IMR-90 (cell line): ENCODE measurements at regions not wholly inside any gene's neighbourhood (a gene's known extent, or its start where the extent isn't known, plus 50 kb on each side); places are given as distances from the start of the nearest gene placed in this dataset.

Experiments
- ATAC-seq: fragments of 200-7000 bp; cut with Tn5 transposase; 2 replicates; pipeline ENCODE4 v1.9.1; 2020; ENCODE audit warnings: low read depth, mild to moderate bottlenecking, moderate library complexity
- BruUV-seq: library from RNA; stranded (reverse); fragments of 400-500 nt; replicated peaks from 2 replicates; lab custom pipeline; 2021; lab: Mats Ljungman, UMichigan
- CTCF ChIA-PET: fragments of 300-600 bp; formaldehyde crosslinking; extraction: SDS; loops from one replicate; lab custom pipeline; 2021; ENCODE audit warnings: antibody characterized with exemption; lab: Yijun Ruan, JAX
- POLR2A ChIA-PET: fragments of 300-600 bp; sonication (Branson Sonifier 250); formaldehyde crosslinking; loops from one replicate; lab custom pipeline; 2022; ENCODE audit warnings: antibody characterized with exemption; ENCODE audit not compliant: unreplicated experiment; lab: Charles Lee
- DNase-seq: peaks from one replicate; pipeline ENCODE4 v3.0.0; 2013
- H2AFZ ChIP-seq: replicated peaks from 2 replicates; pipeline ENCODE3; 2013; ENCODE audit warnings: low read length, mild to moderate bottlenecking; ENCODE audit not compliant: poor library complexity
- H2AK5ac ChIP-seq: 2 replicates; pipeline ENCODE4 v1.6.1; 2013; ENCODE audit warnings: low read depth, low read length, inconsistent platforms
- H2AK9ac ChIP-seq: replicated peaks from 2 replicates; pipeline ENCODE3; 2013; ENCODE audit warnings: mild to moderate bottlenecking, low read depth, low read length, moderate library complexity; ENCODE audit not compliant: poor library complexity
- H2BK120ac ChIP-seq: 2 replicates; pipeline ENCODE4 v1.6.1; 2013; ENCODE audit warnings: low read depth, low read length, inconsistent platforms
- H2BK15ac ChIP-seq: 3 replicates; pipeline ENCODE4 v1.6.1; 2013; ENCODE audit warnings: low read depth, low read length, inconsistent platforms
- H2BK20ac ChIP-seq: 2 replicates; pipeline ENCODE4 v1.6.1; 2013; ENCODE audit warnings: low read depth, mild to moderate bottlenecking, inconsistent platforms, low read length, moderate library complexity
- H2BK5ac ChIP-seq: 2 replicates; pipeline ENCODE4 v1.6.1; 2013; ENCODE audit warnings: mild to moderate bottlenecking, low read depth, low read length, inconsistent platforms; ENCODE audit not compliant: poor library complexity, severe bottlenecking
- H3K14ac ChIP-seq: replicated peaks from 2 replicates; pipeline ENCODE4 v1.6.1; 2013; ENCODE audit warnings: low read depth, low read length, inconsistent platforms
- H3K18ac ChIP-seq: 2 replicates; pipeline ENCODE4 v1.6.1; 2013; ENCODE audit warnings: low read depth, low read length, control low read depth
- H3K23ac ChIP-seq: 2 replicates; pipeline ENCODE4 v1.6.1; 2013; ENCODE audit warnings: low read depth, low read length, inconsistent platforms
- H3K27ac ChIP-seq: 2 replicates; pipeline ENCODE4 v1.5.1; 2013; ENCODE audit warnings: mild to moderate bottlenecking, control low read depth, low read length; ENCODE audit not compliant: insufficient read depth
- H3K27me3 ChIP-seq: 2 replicates; pipeline ENCODE4 v1.6.1; 2013; ENCODE audit warnings: low read length; ENCODE audit not compliant: control insufficient read depth, insufficient read depth
- H3K36me3 ChIP-seq: 2 replicates; pipeline ENCODE4 v1.6.1; 2013; ENCODE audit warnings: low read length, mixed read lengths; ENCODE audit not compliant: control insufficient read depth, insufficient read depth
- H3K4ac ChIP-seq: 2 replicates; pipeline ENCODE4 v1.6.1; 2013; ENCODE audit warnings: low read depth, low read length, inconsistent platforms
- H3K4me1 ChIP-seq: 2 replicates; pipeline ENCODE4 v1.6.1; 2013; ENCODE audit warnings: low read length, mixed read lengths; ENCODE audit not compliant: control insufficient read depth, insufficient read depth
- H3K4me2 ChIP-seq: 2 replicates; pipeline ENCODE4 v1.6.1; 2013; ENCODE audit warnings: low read depth, mild to moderate bottlenecking, control low read depth, low read length, moderate library complexity
- H3K4me3 ChIP-seq: 2 replicates; pipeline ENCODE4 v1.5.1; 2013; ENCODE audit warnings: low read depth, mild to moderate bottlenecking, control low read depth, low read length, moderate library complexity; ENCODE audit not compliant: insufficient read depth
- H3K56ac ChIP-seq: 2 replicates; pipeline ENCODE4 v1.6.1; 2013; ENCODE audit warnings: low read length, inconsistent platforms; ENCODE audit not compliant: insufficient read depth; ENCODE audit errors: extremely low read depth
- H3K79me1 ChIP-seq, 2 experiments: 2 replicates each; pipeline ENCODE4 v1.6.1; 2013; ENCODE audit warnings: low read length in 2 of 2, inconsistent platforms in 1 of 2, low read depth in 1 of 2
- H3K9ac ChIP-seq: 2 replicates; pipeline ENCODE4 v1.6.1; 2013; ENCODE audit warnings: low read depth, low read length, control low read depth
- H3K9me1 ChIP-seq: 2 replicates; pipeline ENCODE4 v1.6.1; 2013; ENCODE audit warnings: low read length, inconsistent platforms; ENCODE audit not compliant: insufficient read depth
- H3K9me3 ChIP-seq: 2 replicates; pipeline ENCODE4 v1.6.1; 2013; ENCODE audit warnings: low read length; ENCODE audit not compliant: control insufficient read depth, insufficient read depth
- H4K20me1 ChIP-seq: 2 replicates; pipeline ENCODE4 v1.6.1; 2013; ENCODE audit warnings: low read length, inconsistent platforms; ENCODE audit not compliant: insufficient read depth
- H4K5ac ChIP-seq: 2 replicates; pipeline ENCODE4 v1.6.1; 2013; ENCODE audit warnings: mild to moderate bottlenecking, low read depth, low read length, control low read depth
- H4K8ac ChIP-seq, 2 experiments: 2 replicates each; pipeline ENCODE4 v1.6.1; 2013; ENCODE audit warnings: low read depth in 2 of 2, low read length in 2 of 2, control low read depth in 1 of 2, inconsistent platforms in 1 of 2
- H4K91ac ChIP-seq: 2 replicates; pipeline ENCODE4 v1.6.1; 2013; ENCODE audit warnings: low read depth, low read length, inconsistent platforms; ENCODE audit not compliant: insufficient read depth
- BHLHE40 ChIP-seq: fragments of 150-350 bp; IDR thresholded peaks from 2 replicates; pipeline ENCODE4 v1.6.1; 2016; ENCODE audit warnings: mild to moderate bottlenecking, low read depth, low read length
- CEBPB ChIP-seq: IDR thresholded peaks from 2 replicates; pipeline ENCODE4 v1.6.1; 2012; ENCODE audit warnings: low read depth, low read length, improper control_type of control experiment
- CHD1 ChIP-seq: IDR thresholded peaks from 2 replicates; pipeline ENCODE4 v1.6.1; 2012; ENCODE audit warnings: low read depth, low read length, improper control_type of control experiment
- FOS ChIP-seq: fragments of 150-350 bp; IDR thresholded peaks from 2 replicates; pipeline ENCODE4 v1.6.1; 2016; ENCODE audit warnings: low read depth, low read length
- MAFK ChIP-seq: IDR thresholded peaks from 2 replicates; pipeline ENCODE4 v1.6.1; 2012; ENCODE audit warnings: low read depth, low read length, improper control_type of control experiment
- MAZ ChIP-seq: IDR thresholded peaks from 2 replicates; pipeline ENCODE4 v1.6.1; 2012; ENCODE audit warnings: low read depth, mild to moderate bottlenecking, low read length, improper control_type of control experiment, moderate library complexity, borderline replicate concordance
- MXI1 ChIP-seq: IDR thresholded peaks from 2 replicates; pipeline ENCODE4 v1.6.1; 2012; ENCODE audit warnings: low read depth, mild to moderate bottlenecking, low read length, moderate library complexity, borderline replicate concordance
- NFE2L2 ChIP-seq: fragments of 150-350 bp; IDR thresholded peaks from 2 replicates; pipeline ENCODE4 v1.6.1; 2016; ENCODE audit warnings: low read depth, mild to moderate bottlenecking, low read length
- POLR2A ChIP-seq: IDR thresholded peaks from 2 replicates; pipeline ENCODE4 v1.6.1; 2012; ENCODE audit warnings: mild to moderate bottlenecking, low read depth, low read length
- RAD21 ChIP-seq: IDR thresholded peaks from 2 replicates; pipeline ENCODE4 v1.6.1; 2012; ENCODE audit warnings: low read length, improper control_type of control experiment
- RCOR1 ChIP-seq: IDR thresholded peaks from 2 replicates; pipeline ENCODE4 v1.6.1; 2012; ENCODE audit warnings: mild to moderate bottlenecking, low read length, improper control_type of control experiment; ENCODE audit not compliant: insufficient replicate concordance
- RFX5 ChIP-seq: IDR thresholded peaks from 2 replicates; pipeline ENCODE4 v1.8.0; 2012; ENCODE audit warnings: low read depth, mild to moderate bottlenecking, low read length, moderate library complexity
- SMC3 ChIP-seq: fragments of 150-350 bp; IDR thresholded peaks from 2 replicates; pipeline ENCODE4 v1.6.1; 2016; ENCODE audit warnings: low read depth, mild to moderate bottlenecking, antibody characterized with exemption, low read length, moderate library complexity
- WGBS, 2 experiments: methylation state at CpG; one replicate each; pipeline versions ENCODE4 v1.1.5 to v1.1.7; 2013; ENCODE audit warnings: missing lambda C conversion rate in 2 of 2; ENCODE audit not compliant: insufficient read length in 1 of 2; ENCODE audit errors: extremely low coverage in 2 of 2; 5-methylcytosine and 5-hydroxymethylcytosine counted together
- dilution Hi-C: fragments of 300-500 bp; cut with HindIII; formaldehyde crosslinking; loops from one replicate; pipeline ENCODE4 v1.14.3; 2018; ENCODE audit warnings: low sequenced_read_pairs; ENCODE audit not compliant: unreplicated experiment
- in situ Hi-C: fragments of 300-500 bp; cut with MboI; formaldehyde crosslinking; loops from 3 replicates; pipeline ENCODE4 v1.14.3; 2019; ENCODE audit warnings: low sequenced_read_pairs, inconsistent platforms, mixed read lengths
- intact Hi-C: fragments of 100-400 bp; cut with micrococcal nuclease; formaldehyde crosslinking; loops from 2 replicates; pipeline ENCODE4 v1.10.0; 2022
- TF ChIP-seq, protein P1 (sequence below): fragments of 150-350 bp; IDR thresholded peaks from 2 replicates; pipeline ENCODE4 v1.6.1; 2016; ENCODE audit warnings: low read depth, mild to moderate bottlenecking, low read length, moderate library complexity, borderline replicate concordance
- TF ChIP-seq, protein P2 (sequence below): fragments of 150-350 bp; IDR thresholded peaks from 2 replicates; pipeline ENCODE4 v1.6.1; 2017; ENCODE audit warnings: mild to moderate bottlenecking, antibody characterized with exemption, low read length, low read depth
- TF ChIP-seq, protein P3 (sequence below): conservative IDR thresholded peaks from 2 replicates; pipeline ENCODE4 v1.5.1; 2012; ENCODE audit warnings: mild to moderate bottlenecking, low read depth, low read length, improper control_type of control experiment

DNA sequence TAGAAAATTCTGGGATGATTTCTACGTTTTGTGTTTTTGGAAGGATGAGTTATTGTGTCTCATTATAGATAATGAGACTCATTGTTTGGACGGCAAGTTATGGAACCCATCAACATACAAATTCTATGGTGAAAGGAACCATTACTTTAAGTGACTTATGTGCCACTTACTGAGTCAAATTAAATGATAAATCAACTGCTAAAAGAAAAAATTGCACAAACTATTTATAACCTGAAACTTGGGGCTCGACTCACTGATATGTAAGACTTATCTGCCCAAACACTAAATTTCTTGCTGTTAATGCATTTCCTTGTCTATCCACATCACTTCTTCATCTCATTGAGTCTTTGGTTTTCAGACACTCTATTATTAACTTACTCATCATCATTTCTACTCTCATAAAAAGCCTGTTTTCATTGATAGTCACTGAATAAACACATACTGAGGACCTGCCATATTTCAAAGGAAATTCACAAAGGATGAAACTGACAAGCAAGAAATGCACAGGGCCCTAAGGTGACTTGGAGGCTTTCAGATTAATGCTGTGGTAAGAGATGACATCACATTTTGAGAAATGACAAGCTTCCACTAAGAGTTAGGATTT, 872.7 kb upstream of the ADAMTS5 start:
- DNase-seq = no peak
- H3K79me1 ChIP-seq = no peaks in the 10 kb centered on the region
- no peak overlapping the region for H4K5ac ChIP-seq
- no peaks in the 10 kb centered on the region for H3K9me1 ChIP-seq
- H3K27me3 ChIP-seq = no peaks in the 10 kb centered on the region
- no peak overlapping the region for H4K8ac ChIP-seq
- ChIA-PET CTCF (no interaction called here), POLR2A (no interaction called here)
- no peak overlapping the region for H2BK20ac ChIP-seq
- H3K27ac ChIP-seq = no peak overlapping the region
- no peaks in the 10 kb centered on the region for H3K4me1 ChIP-seq
- no peak overlapping the region for H3K56ac ChIP-seq
- H2BK5ac ChIP-seq = no peak overlapping the region
- no TSS peak for BruUV-seq
- H2BK120ac ChIP-seq = no peak overlapping the region
- no peak overlapping the region for H2BK15ac ChIP-seq
- H2AK9ac ChIP-seq = no peak overlapping the region
- no peaks in the 10 kb centered on the region for H4K20me1 ChIP-seq
- intact Hi-C loops (no loop called here), in situ Hi-C loops (no loop called here), dilution Hi-C loops (no loop called here)
- no peak overlapping the region for H3K14ac ChIP-seq
- TF ChIP-seq MXI1 (no peak), BHLHE40 (no peak), POLR2A (no peak), CHD1 (no peak), SMC3 (no peak), MAFK (no peak), CEBPB (no peak), RFX5 (no peak), FOS (no peak), RCOR1 (no peak), MAZ (no peak), NFE2L2 (no peak), RAD21 (no peak)
- TF ChIP-seq, protein P1, sequence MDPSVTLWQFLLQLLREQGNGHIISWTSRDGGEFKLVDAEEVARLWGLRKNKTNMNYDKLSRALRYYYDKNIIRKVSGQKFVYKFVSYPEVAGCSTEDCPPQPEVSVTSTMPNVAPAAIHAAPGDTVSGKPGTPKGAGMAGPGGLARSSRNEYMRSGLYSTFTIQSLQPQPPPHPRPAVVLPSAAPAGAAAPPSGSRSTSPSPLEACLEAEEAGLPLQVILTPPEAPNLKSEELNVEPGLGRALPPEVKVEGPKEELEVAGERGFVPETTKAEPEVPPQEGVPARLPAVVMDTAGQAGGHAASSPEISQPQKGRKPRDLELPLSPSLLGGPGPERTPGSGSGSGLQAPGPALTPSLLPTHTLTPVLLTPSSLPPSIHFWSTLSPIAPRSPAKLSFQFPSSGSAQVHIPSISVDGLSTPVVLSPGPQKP = no peak
- TF ChIP-seq, protein P2, sequence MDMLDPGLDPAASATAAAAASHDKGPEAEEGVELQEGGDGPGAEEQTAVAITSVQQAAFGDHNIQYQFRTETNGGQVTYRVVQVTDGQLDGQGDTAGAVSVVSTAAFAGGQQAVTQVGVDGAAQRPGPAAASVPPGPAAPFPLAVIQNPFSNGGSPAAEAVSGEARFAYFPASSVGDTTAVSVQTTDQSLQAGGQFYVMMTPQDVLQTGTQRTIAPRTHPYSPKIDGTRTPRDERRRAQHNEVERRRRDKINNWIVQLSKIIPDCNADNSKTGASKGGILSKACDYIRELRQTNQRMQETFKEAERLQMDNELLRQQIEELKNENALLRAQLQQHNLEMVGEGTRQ = no peak
- TF ChIP-seq, protein P3, sequence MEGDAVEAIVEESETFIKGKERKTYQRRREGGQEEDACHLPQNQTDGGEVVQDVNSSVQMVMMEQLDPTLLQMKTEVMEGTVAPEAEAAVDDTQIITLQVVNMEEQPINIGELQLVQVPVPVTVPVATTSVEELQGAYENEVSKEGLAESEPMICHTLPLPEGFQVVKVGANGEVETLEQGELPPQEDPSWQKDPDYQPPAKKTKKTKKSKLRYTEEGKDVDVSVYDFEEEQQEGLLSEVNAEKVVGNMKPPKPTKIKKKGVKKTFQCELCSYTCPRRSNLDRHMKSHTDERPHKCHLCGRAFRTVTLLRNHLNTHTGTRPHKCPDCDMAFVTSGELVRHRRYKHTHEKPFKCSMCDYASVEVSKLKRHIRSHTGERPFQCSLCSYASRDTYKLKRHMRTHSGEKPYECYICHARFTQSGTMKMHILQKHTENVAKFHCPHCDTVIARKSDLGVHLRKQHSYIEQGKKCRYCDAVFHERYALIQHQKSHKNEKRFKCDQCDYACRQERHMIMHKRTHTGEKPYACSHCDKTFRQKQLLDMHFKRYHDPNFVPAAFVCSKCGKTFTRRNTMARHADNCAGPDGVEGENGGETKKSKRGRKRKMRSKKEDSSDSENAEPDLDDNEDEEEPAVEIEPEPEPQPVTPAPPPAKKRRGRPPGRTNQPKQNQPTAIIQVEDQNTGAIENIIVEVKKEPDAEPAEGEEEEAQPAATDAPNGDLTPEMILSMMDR = no peak
- ATAC-seq = no peak
- no peak overlapping the region for H3K23ac ChIP-seq
- no CpG with 5 or more reads among the region's 3 CpGs for WGBS, 2 experiments
- no peak overlapping the region for H3K4me2 ChIP-seq
- H3K4me3 ChIP-seq = no peak overlapping the region
- no peak overlapping the region for H3K4ac ChIP-seq
- H2AFZ ChIP-seq = no peak overlapping the region
- H3K36me3 ChIP-seq = no peaks in the 10 kb centered on the region
- H3K18ac ChIP-seq = no peak overlapping the region
- no peak overlapping the region for H4K91ac ChIP-seq
- H2AK5ac ChIP-seq = no peak overlapping the region
- H3K9me3 ChIP-seq = no peaks in the 10 kb centered on the region
- no peak overlapping the region for H3K9ac ChIP-seq
